ENCODE measurements at regions not wholly inside any gene's neighbourhood (a gene's known extent, or its start where the extent isn't known, plus 50 kb on each side); places are given as distances from the start of the nearest gene placed in this dataset.

- no peaks in the 10 kb centered on the region for H3K27me3 ChIP-seq (ENCODE audit: low read depth, low read length)
- H3K9me3 ChIP-seq (ENCODE audit: insufficient read depth, low read length): no peaks in the 10 kb centered on the region
- H3K4me3 ChIP-seq (ENCODE audit: low read length): no peak overlapping the region
- peak overlapping the region; percentile 4; the same call in 1 of the 2 replicates for H2AFZ ChIP-seq (ENCODE audit: low read depth, low read length)
- no peaks in the 10 kb centered on the region for H3K36me3 ChIP-seq (replicated peaks; ENCODE audit: low read depth, low read length)
- H3K27ac ChIP-seq (ENCODE audit: low read length): no peak overlapping the region
- H3K4me1 ChIP-seq (ENCODE audit: low read length): no peaks in the 10 kb centered on the region
- TF ChIP-seq CTCF (IDR thresholded peaks at IDR 0.05; ENCODE audit: low read depth, low read length) (no peak), EZH2phosphoT487 (IDR thresholded peaks at IDR 0.05; ENCODE audit: low read depth) (no peak)
- H4K20me1 ChIP-seq (ENCODE audit: insufficient read depth, low read length): no peaks in the 10 kb centered on the region
- no peak overlapping the region for H3K9ac ChIP-seq (ENCODE audit: low read length)
- H3K79me2 ChIP-seq (ENCODE audit: low read length): no peaks in the 10 kb centered on the region
- no peak overlapping the region for H3K4me2 ChIP-seq (ENCODE audit: low read length)
Measured at GRCh38 chr2:125455110-125455509, 1200.8 kb upstream of the GYPC start.

- Histone ChIP-seq H3K4me2 (ENCODE audit: low read length) (no peak overlapping the region), H2AFZ (ENCODE audit: low read depth, low read length) (peak overlapping the region; percentile 69; the same call in 1 of the 2 replicates), H4K20me1 (ENCODE audit: insufficient read depth, low read length) (no peaks in the 10 kb centered on the region), H3K27ac (ENCODE audit: low read length) (no peak overlapping the region), H3K79me2 (ENCODE audit: low read length) (no peaks in the 10 kb centered on the region), H3K27me3 (ENCODE audit: low read depth, low read length) (no peaks in the 10 kb centered on the region), H3K4me1 (ENCODE audit: low read length) (no peaks in the 10 kb centered on the region), H3K9ac (ENCODE audit: low read length) (no peak overlapping the region), H3K36me3 (replicated peaks; ENCODE audit: low read depth, low read length) (no peaks in the 10 kb centered on the region), H3K9me3 (ENCODE audit: insufficient read depth, low read length) (no peaks in the 10 kb centered on the region), H3K4me3 (ENCODE audit: low read length) (no peak overlapping the region)
- TF ChIP-seq EZH2phosphoT487 (IDR thresholded peaks at IDR 0.05; ENCODE audit: low read depth) (no peak), CTCF (IDR thresholded peaks at IDR 0.05; ENCODE audit: low read depth, low read length) (no peak)
Measured at GRCh38 chr2:125456693-125457363, 1199.1 kb upstream of the GYPC start.

- no peaks in the 10 kb centered on the region for H3K79me2 ChIP-seq (ENCODE audit: low read length)
- H3K4me2 ChIP-seq (ENCODE audit: low read length): peak overlapping the region; percentile 49
- H2AFZ ChIP-seq (ENCODE audit: low read depth, low read length): peak overlapping the region; percentile 53; the same call in 1 of the 2 replicates
- no peaks in the 10 kb centered on the region for H3K9me3 ChIP-seq (ENCODE audit: insufficient read depth, low read length)
- no peaks in the 10 kb centered on the region for H4K20me1 ChIP-seq (ENCODE audit: insufficient read depth, low read length)
- no peak overlapping the region; the same call in 1 of the 2 replicates for H3K4me3 ChIP-seq (ENCODE audit: low read length)
- TF ChIP-seq CTCF (IDR thresholded peaks at IDR 0.05; ENCODE audit: low read depth, low read length) (peak; percentile 57), EZH2phosphoT487 (IDR thresholded peaks at IDR 0.05; ENCODE audit: low read depth) (no peak)
- H3K27me3 ChIP-seq (ENCODE audit: low read depth, low read length): no peaks in the 10 kb centered on the region
- no peaks in the 10 kb centered on the region for H3K36me3 ChIP-seq (replicated peaks; ENCODE audit: low read depth, low read length)
- H3K27ac ChIP-seq (ENCODE audit: low read length): no peak overlapping the region
- no peak overlapping the region for H3K9ac ChIP-seq (ENCODE audit: low read length)
- no peaks in the 10 kb centered on the region for H3K4me1 ChIP-seq (ENCODE audit: low read length)
Measured at GRCh38 chr2:125471963-125472362, 1184.0 kb upstream of the GYPC start.

DNA sequence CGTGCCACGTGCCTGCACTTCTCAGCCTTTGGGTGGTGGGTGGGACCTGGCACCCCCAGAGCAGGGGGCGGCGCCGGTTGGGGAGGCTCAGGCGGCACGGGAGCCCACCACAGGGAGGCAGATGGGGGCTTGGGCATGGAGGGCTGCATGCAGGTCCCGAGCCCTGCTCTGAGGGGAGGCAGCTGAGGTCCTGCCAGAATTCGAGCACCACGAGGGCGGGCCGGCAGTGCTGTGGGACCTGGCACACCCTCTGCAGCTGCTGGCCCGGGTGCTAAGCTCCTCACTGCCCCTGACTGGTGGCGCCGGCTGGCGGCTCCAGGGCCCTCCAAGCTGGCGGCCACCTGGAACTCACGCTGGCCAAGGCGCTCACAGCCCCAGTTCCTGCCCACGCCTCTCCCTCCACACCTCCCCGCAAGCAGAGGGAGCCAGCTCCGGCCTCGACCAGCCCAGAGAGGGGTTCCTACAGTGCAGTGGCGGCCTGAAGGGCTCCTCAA lies 1176.8 kb upstream of the GYPC start:
- no peaks in the 10 kb centered on the region for H3K27me3 ChIP-seq (ENCODE audit: low read depth, low read length)
- H3K4me3 ChIP-seq (ENCODE audit: low read length): no peak overlapping the region
- no peak overlapping the region for H3K27ac ChIP-seq (ENCODE audit: low read length)
- H3K9ac ChIP-seq (ENCODE audit: low read length): no peak overlapping the region
- H3K79me2 ChIP-seq (ENCODE audit: low read length): no peaks in the 10 kb centered on the region
- H3K9me3 ChIP-seq (ENCODE audit: insufficient read depth, low read length): no peaks in the 10 kb centered on the region
- TF ChIP-seq CTCF (IDR thresholded peaks at IDR 0.05; ENCODE audit: low read depth, low read length) (no peak), EZH2phosphoT487 (IDR thresholded peaks at IDR 0.05; ENCODE audit: low read depth) (no peak)
- no peak overlapping the region for H3K4me2 ChIP-seq (ENCODE audit: low read length)
- no peaks in the 10 kb centered on the region for H3K36me3 ChIP-seq (replicated peaks; ENCODE audit: low read depth, low read length)
- no peak overlapping the region for H2AFZ ChIP-seq (ENCODE audit: low read depth, low read length)
- no peaks in the 10 kb centered on the region for H4K20me1 ChIP-seq (ENCODE audit: insufficient read depth, low read length)
- no peaks in the 10 kb centered on the region for H3K4me1 ChIP-seq (ENCODE audit: low read length)
